GM12878 (cell line): ENCODE measurements at regions not wholly inside any gene's neighbourhood (a gene's known extent, or its start where the extent isn't known, plus 50 kb on each side); places are given as distances from the start of the nearest gene placed in this dataset.

Experiments
- CTCF ChIP-seq, 3 experiments: IDR thresholded peaks in 2 of 3; conservative IDR thresholded peaks in 1 of 3; 2 replicates each; pipeline ENCODE4 v1.5.1; 2011; ENCODE audit warnings: low read depth in 3 of 3, low read length in 3 of 3, mild to moderate bottlenecking in 3 of 3, control low read depth in 2 of 3, moderate library complexity in 2 of 3, inconsistent platforms in 1 of 3, mixed read lengths in 1 of 3; ENCODE audit not compliant: control insufficient read depth in 2 of 3, insufficient read depth in 1 of 3; ENCODE audit errors: extremely low read depth in 1 of 3
- MTA2 ChIP-seq: fragments of 450-650 bp; IDR thresholded peaks from 2 replicates; pipeline ENCODE4 v1.6.1; 2016; ENCODE audit warnings: low read depth, mild to moderate bottlenecking, moderate library complexity

GRCh38 chr13:73141292-73141771 is 82.5 kb downstream of the KLF5 start:
- TF ChIP-seq MTA2 (no peak), CTCF (IDR thresholded peaks at IDR 0.05 in 2 of 3, conservative IDR thresholded peaks at IDR 0.05 in 1 of 3; ENCODE audit: control insufficient read depth in 2 of 3, extremely low read depth in 1 of 3, insufficient read depth in 1 of 3, low read depth in 3 of 3, low read length in 3 of 3) (no peak)
